Muscle of arm (tissue), 1 donor: ENCODE measurements at regions not wholly inside any gene's neighbourhood (a gene's known extent, or its start where the extent isn't known, plus 50 kb on each side); places are given as distances from the start of the nearest gene placed in this dataset.

Experiments used
- DNase-seq: peaks from one replicate; pipeline ENCODE4 v3.0.0-alpha.2; 2013

- DNase-seq: no peak
These were observed 144.9 kb downstream of the SH3BGRL2 start for GRCh38 chr6:79776076-79776475.

GRCh38 chr6:79775222-79775621, 144.1 kb downstream of the SH3BGRL2 start:
- no peak for DNase-seq

- no peak for DNase-seq
These were observed 133.6 kb downstream of the SH3BGRL2 start for GRCh38 chr6:79764747-79765146.

GRCh38 chr6:79763301-79763700, 132.2 kb downstream of the SH3BGRL2 start:
- DNase-seq: no peak

GRCh38 chr6:79762370-79762769, 131.2 kb downstream of the SH3BGRL2 start:
- no peak for DNase-seq

- no peak for DNase-seq
These were observed 125.4 kb downstream of the SH3BGRL2 start for GRCh38 chr6:79756496-79756895.

- no peak for DNase-seq
These were observed 124.8 kb downstream of the SH3BGRL2 start for GRCh38 chr6:79755967-79756366.
